ENCODE measurements at regions not wholly inside any gene's neighbourhood (a gene's known extent, or its start where the extent isn't known, plus 50 kb on each side); places are given as distances from the start of the nearest gene placed in this dataset.

DNA sequence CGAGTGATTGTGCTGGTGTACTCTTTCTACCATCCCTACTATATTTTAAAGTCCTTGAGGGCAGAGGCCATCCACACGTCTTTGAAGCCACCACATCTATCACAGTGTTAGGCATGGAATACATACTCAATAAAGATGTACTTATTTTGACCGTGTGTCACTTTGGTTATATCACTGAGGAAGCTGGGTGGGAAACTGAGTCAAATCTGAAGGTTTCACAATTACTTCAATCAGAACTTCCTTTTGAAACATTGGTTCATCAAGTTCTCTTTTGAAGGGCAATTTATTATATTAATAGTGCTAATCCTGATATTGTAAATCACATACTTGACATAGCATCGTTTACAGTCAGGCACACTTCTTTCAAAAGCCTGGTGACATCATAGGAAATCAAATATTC lies 53.3 kb upstream of the ATP1B1 start:
- DNase-seq (ENCODE audit: extremely low read depth, low read depth) = no peak
- TF ChIP-seq, protein P1, sequence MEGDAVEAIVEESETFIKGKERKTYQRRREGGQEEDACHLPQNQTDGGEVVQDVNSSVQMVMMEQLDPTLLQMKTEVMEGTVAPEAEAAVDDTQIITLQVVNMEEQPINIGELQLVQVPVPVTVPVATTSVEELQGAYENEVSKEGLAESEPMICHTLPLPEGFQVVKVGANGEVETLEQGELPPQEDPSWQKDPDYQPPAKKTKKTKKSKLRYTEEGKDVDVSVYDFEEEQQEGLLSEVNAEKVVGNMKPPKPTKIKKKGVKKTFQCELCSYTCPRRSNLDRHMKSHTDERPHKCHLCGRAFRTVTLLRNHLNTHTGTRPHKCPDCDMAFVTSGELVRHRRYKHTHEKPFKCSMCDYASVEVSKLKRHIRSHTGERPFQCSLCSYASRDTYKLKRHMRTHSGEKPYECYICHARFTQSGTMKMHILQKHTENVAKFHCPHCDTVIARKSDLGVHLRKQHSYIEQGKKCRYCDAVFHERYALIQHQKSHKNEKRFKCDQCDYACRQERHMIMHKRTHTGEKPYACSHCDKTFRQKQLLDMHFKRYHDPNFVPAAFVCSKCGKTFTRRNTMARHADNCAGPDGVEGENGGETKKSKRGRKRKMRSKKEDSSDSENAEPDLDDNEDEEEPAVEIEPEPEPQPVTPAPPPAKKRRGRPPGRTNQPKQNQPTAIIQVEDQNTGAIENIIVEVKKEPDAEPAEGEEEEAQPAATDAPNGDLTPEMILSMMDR (IDR thresholded peaks at IDR 0.05; ENCODE audit: low read depth, low read length) = no peak

Data from AG09319 (cell line).